HG03064 (cell line): ENCODE measurements at regions not wholly inside any gene's neighbourhood (a gene's known extent, or its start where the extent isn't known, plus 50 kb on each side); places are given as distances from the start of the nearest gene placed in this dataset.
"Not testable (repeated sequence)": the region's sequence is repeated elsewhere in the genome, so short reads cannot be mapped to it uniquely, and the experiment has no call there.

ENCODE experiments used
- ATAC-seq: cut with Tn5 transposase; IDR thresholded peaks from one replicate; pipeline ENCODE4 v1.9.1; 2021; ENCODE audit warnings: low read depth; ENCODE audit not compliant: unreplicated experiment

- no peak for ATAC-seq
These were observed 321.3 kb downstream of the AEBP2 start for GRCh38 chr12:19760611-19761010.

- no peak for ATAC-seq
These were observed 322.2 kb downstream of the AEBP2 start for GRCh38 chr12:19761463-19761862.

- no peak for ATAC-seq
These were observed 324.2 kb downstream of the AEBP2 start for GRCh38 chr12:19763488-19763887.

GRCh38 chr12:19764408-19764807, 325.1 kb downstream of the AEBP2 start:
- no peak for ATAC-seq

- no peak for ATAC-seq
These were observed 332.6 kb downstream of the AEBP2 start for GRCh38 chr12:19771858-19772257.

GRCh38 chr12:19772776-19773175, 333.5 kb downstream of the AEBP2 start:
- no peak for ATAC-seq

DNA sequence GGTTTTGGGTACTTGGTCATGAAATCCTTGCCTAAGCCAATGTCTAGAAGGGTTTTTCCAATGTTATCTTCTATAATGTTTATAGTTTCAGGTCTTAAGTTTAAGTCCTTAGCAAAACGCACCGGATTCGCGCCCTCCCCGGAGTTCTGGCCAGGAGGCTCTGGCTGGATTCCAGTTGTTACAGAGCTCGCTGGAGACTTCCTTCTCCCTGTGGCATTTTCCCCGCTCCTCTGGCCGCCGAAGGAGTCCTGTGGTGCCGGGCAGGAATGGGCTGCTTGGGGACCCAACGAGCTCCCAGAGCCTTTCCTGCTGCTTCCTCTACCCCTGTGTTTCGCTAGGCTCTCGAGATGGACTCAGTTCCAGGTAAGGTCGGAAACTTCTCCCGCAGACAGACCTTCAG, 335.9 kb downstream of the AEBP2 start:
- no peak for ATAC-seq

- not testable (repeated sequence) for ATAC-seq
These were observed 336.7 kb downstream of the AEBP2 start for GRCh38 chr12:19775976-19776375.

DNA sequence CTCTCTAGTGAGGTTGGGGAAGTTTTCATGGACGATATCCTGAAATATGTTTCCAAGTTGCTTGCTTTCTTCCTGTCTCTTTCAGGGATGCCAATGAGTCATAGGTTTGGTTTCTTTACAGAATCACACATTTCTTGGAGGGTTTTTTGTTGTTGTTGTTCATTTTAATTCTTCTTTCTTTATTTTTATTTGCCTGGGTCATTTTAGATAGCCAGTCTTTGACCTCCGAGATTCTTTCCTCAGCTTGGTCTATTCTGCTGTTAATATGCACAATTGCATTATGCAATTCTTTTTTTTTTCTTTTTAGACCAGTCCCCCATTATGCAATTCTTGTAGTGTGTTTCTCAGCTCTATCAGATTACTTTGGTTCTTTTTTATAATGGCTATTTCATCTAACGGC, 338.9 kb downstream of the AEBP2 start:
- no peak for ATAC-seq

DNA sequence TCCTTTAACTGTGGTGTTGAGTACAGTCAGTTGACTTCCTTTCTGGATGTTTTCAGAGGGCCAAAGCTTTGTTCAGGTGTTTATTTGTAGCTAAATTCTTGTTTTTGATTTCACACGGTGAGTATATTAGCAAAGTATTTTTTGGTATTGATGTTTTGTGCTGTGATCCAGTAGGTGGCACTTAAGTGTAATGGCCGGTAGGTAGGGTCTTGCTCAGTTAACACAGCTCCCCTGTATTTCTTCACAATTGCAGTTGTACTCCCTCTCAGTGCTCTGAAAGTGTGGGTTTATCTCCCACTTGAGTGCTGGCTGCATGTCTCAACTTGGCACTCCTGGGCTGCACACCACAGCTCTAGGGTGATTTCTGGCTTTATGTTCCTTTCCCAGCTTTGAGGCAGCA, 339.5 kb downstream of the AEBP2 start:
- ATAC-seq: no peak

DNA sequence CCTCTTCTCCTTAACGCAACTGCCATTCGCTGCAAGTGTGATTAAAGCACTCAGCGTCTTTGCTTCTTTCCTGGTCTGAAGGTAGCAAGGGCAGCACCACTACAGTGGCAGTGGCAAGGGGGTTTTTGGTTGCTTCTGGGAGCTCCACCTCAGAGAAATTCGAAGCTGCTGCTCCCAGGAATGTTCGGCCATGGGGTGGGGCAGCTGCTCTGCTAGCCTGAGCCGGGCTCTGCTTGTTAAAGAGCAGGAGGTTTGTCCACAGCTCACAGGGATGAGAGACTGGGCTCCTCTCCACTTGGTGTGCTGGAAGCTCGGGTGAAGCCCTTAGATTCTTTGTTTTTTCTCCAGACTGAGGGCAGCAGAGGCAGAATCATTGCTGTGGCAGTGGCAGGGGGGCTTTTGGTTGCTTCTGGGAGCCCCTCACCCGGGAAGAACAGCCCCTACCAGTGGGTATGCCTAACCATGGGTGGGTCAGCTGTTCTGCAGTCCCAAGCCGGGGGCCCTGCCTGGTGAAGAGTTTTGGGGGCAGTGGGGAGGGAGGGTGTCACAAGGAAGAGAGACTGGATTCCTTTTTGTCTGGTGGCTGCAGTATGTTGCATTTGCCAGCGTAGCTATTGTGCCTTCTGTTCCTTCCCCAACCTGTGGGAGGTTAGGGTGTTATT, 340.2 kb downstream of the AEBP2 start:
- ATAC-seq: no peak

- ATAC-seq: no peak
These were observed 341.2 kb downstream of the AEBP2 start for GRCh38 chr12:19780460-19780859.

DNA sequence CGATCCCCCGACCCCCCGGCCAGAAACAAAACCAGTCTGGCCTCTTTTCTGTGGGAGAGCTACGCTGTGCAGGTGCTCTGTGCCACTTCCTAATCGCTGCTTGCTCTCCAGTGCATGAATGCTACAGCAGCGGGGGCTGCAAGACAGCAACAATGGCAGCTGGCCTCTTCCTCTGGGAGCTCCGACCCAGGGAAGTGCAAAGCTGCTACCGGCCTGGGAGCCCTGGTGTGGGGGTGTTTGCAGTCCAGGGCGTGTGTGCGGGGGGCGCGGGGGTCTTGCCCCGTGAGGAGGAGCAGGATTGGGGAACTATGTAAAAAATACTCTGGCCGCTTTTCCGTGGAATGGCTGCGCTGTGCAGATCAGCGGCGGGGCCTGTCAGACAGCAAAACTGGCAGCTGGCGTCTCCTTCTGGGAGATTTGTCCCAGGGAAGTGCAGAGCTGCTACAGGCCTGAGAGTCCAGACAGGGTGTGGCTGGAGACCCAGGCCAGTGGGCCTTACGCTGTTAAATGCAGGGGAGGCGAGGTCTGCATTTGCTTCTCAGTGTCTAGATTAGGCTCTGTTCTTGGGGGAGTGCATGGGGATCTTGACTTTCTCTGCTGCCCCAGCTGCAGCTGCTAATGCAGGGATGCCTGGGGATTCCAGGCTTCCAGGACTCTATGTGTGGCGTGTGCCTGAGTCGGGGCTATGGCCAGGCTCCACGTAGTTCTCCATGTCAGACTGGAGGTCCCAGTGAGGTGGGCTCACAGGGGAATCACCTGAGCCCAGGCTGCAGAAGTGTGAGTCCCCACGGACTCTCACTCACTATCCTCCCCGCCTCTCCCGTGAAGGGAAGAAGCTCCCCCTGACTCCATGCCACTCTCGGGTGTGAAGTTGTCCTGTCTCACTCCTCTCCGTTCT, 344.5 kb downstream of the AEBP2 start:
- ATAC-seq: no peak

DNA sequence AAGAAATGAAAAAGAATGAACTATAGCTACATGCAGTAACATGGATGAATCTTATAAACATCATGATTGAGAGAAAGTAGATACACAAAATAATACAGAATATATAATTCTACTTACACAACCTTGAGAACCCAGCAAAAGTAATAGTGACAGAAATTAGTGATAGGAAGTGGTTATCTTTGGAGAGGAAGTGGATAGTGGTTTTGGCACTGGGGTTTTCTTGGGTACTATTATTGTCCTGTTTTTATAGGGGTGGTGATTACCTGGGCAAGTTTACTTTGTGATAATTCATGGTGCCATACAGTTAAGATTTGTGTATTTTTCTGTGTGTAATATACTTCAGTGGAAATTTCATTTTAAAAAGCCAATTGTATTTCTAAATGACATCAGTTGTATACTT, 352.7 kb downstream of the AEBP2 start:
- no peak for ATAC-seq

- no peak for ATAC-seq
These were observed 354.8 kb downstream of the AEBP2 start for GRCh38 chr12:19794116-19794515.

DNA sequence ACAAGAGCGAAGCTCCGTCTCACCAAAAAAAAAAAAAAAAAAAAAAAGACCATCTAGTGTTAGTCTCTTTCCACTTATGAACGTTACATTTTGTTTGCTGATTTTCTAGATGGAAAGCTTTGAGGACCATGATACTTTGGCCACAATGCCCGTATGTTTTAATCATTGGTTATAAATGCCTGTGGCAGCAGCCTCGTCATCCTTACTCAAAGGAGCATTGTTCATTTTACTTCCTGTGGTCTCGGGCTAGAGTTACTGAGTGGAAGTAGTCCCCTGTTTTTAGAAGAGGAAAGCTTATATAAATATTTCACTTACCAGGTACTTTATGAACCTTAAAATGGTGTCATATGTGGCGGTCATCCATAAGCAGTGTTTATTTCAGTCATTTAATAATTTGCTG, 359.9 kb downstream of the AEBP2 start:
- ATAC-seq: no peak

- no peak for ATAC-seq
These were observed 360.8 kb downstream of the AEBP2 start for GRCh38 chr12:19799895-19800602.

- ATAC-seq: no peak
These were observed 361.6 kb downstream of the AEBP2 start for GRCh38 chr12:19800884-19801283.

DNA sequence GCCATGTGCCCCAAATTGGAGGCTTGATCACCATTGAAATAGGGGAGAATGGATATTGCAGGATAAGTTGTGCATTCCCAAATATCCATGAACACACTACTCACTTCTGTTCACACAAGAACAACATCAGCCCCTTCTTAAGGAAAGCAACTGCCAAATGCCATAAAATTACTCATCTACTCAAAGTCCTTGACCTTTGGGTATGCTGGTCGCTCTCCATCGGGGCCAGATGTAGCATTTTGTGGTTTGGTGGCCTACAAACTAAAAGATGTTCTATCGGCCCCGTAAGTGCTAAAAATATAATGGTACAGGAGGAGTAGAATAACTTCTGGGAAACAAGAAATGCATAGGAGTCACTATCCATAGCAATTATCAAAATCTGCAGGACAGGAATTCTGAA, 362.6 kb downstream of the AEBP2 start:
- no peak for ATAC-seq

GRCh38 chr12:19802915-19803314, 363.6 kb downstream of the AEBP2 start:
- ATAC-seq: no peak

DNA sequence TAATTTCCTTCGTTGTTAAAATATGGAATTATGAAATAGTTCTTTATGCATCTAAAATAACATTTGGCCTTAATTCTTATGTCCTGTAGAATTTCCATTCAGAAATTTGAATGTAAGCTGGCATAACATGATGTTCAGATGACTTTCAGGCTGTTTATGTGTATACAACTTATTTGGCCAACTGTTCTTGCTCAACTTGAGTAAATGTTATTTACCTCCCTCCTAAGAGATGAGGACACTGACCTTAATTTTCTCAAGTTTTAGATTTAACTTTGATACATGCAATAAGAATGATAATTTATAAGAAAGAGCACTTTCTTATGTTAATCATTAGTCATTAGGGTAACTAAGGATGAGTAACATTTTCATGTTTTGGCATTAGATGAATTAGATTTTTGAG, 365.4 kb downstream of the AEBP2 start:
- ATAC-seq: no peak
